Amniotic stem cell (primary cell): ENCODE measurements at regions not wholly inside any gene's neighbourhood (a gene's known extent, or its start where the extent isn't known, plus 50 kb on each side); places are given as distances from the start of the nearest gene placed in this dataset.
"Not testable (repeated sequence)": the region's sequence is repeated elsewhere in the genome, so short reads cannot be mapped to it uniquely, and the experiment has no call there.

ENCODE experiments used
- DNase-seq: peaks from one replicate; lab custom pipeline; 2025; lab: John Stamatoyannopoulos, UW

GRCh38 chr7:101146-102046 is 91.0 kb upstream of the FAM20C start:
- peak; percentile 77 for DNase-seq

- DNase-seq: no peak
These were observed 90.2 kb upstream of the FAM20C start for GRCh38 chr7:102047-102711.

- no peak for DNase-seq
These were observed 89.7 kb upstream of the FAM20C start for GRCh38 chr7:102721-103120.

DNA sequence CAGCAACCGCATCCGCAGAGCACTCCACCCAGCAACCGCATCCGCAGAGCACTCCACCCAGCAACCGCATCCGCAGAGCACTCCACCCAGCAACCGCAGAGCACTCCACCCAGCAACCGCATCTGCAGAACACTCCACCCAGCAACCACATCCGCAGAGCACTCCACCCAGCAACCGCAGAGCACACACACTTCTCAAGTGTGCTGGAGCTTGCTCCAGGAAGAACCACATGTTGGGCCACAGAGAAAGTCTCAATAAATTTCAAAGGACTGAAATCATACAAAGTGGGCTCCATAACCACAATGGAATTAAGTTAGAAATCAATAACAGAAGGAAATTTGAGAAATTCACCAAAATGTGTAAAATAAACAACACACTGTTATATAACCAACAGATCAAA is 88.4 kb upstream of the FAM20C start:
- DNase-seq: not testable (repeated sequence)

DNA sequence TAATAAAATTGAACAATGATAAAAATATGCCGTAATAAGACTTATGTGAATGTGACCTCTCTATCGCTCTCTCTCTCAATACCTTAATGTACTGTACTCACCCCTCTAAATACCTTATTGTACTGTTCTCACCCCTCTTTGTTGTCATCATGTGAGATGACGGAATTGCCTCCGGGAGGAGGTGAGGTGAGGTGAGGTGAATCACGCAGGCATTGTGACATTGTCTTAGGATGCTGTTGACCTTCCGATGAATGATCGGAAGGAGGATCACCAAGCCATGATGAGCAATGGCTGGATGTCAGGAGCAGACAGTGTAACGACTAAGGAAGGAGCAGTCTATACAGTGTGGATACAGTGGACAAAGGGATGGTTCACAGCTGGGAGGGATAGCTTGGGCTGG is 87.4 kb upstream of the FAM20C start:
- DNase-seq: no peak

- no peak for DNase-seq
These were observed 86.0 kb upstream of the FAM20C start for GRCh38 chr7:106356-106755.

GRCh38 chr7:107233-107632 is 85.1 kb upstream of the FAM20C start:
- no peak for DNase-seq

DNA sequence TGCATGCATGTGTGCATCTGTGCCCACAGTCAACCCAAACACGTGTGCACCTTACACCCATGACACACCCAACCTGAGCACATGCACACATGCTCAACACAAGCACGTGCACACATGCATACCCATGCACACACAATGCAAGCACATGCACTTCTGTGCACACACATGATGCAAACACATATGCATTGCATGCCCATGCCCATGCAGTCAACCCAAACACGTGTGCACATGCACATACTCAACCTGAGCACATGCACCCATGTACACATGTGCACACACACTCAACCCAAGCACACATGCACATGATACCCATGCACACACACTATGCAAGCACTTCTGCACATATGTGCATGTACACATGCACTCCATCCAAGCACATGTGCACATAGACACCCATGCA is 84.5 kb upstream of the FAM20C start:
- DNase-seq: no peak

GRCh38 chr7:109094-109493 is 83.3 kb upstream of the FAM20C start:
- no peak for DNase-seq

- no peak for DNase-seq
These were observed 82.3 kb upstream of the FAM20C start for GRCh38 chr7:109898-110556.

DNA sequence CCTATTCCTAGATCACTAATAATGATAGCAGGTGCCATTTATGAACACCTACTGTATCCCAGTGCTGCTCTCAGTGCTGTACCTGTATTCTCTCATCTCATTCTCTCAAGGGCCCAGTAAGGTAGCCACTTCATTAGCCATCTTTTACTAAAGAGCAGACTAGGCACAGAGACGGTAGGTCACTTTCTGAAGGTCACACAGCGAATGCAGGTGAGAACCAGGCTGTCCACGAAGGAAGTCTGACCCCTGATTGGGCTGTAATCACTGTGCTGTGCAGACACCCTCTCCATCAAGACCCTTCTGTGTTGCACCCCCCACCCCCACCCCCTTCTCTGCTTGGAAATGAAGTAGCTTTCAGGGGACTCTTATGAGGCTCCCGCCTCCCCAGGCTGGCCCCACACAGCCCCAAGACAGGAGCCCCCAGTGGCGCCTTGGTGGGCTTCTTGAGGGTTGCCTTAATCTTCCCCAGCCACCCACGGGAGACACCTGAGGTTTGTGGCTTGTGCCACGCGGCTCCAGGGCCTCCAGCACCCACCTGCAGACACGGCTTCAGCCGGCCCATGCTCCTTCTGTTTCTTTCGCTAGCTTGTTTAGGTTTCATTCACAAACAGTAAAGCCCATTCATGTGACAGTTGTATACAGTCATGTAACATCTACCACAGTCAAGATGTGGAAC is 81.7 kb upstream of the FAM20C start:
- no peak for DNase-seq

GRCh38 chr7:111591-111990 is 80.8 kb upstream of the FAM20C start:
- DNase-seq: no peak

GRCh38 chr7:112881-113280 is 79.5 kb upstream of the FAM20C start:
- no peak for DNase-seq

DNA sequence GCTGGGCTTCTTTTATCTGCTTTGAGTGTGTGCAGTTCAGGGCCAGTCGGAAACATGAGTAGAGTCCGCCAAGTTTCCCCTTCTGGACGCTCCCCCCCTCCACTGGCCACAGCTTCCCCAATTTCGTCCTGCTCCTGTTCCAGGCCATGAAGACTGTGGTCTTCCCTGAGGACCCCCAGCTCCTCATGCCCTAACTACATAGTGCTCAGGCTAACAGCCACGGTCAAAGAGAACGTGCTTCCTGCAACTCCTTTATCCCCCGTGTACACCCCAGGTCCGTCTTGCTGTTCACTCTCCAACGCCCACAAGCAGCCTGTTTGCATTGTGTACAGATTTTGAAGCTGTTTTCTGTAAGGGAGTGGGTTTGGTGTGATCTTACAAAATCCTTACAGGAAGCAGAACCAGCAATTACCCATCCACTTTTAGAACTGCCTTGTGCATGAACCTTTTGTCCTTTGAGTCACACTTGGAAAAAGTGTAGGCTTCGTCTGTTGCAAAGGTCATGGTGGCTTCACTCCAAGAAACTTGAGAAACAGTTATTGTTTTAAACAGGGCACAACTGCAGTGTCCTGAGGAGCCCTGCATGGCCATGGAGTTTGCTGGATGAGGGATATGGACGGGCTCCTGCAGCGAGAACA is 77.0 kb upstream of the FAM20C start:
- no peak for DNase-seq

GRCh38 chr7:116188-116981 is 76.0 kb upstream of the FAM20C start:
- no peak for DNase-seq

- no peak for DNase-seq
These were observed 74.3 kb upstream of the FAM20C start for GRCh38 chr7:117836-118614.

GRCh38 chr7:118615-119391 is 73.6 kb upstream of the FAM20C start:
- no peak for DNase-seq

DNA sequence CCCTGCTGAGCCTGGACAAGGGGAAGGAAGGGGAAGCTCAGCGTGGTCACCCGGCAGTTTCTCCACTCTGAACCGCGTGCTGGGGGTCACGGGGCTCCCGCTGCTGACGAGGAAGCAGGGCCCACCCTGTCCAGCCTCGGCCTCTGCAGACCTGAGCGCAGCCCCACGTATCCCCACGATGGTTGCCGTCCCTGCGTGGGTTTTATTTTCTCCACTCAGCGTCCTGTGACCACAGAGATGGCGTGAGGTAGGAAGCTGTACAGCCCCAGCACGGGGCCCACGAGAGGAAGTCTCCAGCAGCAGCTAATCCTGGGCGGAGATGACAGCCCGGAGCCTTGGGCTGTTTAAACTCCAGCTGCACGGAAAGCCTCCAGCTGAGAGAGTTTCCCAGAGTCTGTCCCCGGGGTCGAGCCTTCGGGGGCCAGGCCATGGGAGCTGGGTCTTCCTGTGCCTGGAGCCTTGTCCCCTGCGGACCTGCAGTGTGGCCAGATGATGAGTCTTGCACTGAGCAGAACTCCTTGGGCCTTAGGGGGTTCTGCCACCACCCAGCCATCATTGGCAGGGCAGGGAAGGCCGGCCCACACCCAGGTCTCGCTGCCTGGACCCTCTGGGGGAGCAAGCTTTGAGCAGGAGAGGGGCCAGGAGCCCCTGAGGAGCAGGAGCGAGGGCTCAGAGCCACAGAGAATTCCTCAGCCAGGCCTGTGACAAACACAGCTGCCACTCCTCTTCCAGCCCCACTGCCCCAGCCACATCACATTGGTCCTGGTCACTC is 72.8 kb upstream of the FAM20C start:
- DNase-seq: no peak
